ENCODE measurements at regions not wholly inside any gene's neighbourhood (a gene's known extent, or its start where the extent isn't known, plus 50 kb on each side); places are given as distances from the start of the nearest gene placed in this dataset.

DNA sequence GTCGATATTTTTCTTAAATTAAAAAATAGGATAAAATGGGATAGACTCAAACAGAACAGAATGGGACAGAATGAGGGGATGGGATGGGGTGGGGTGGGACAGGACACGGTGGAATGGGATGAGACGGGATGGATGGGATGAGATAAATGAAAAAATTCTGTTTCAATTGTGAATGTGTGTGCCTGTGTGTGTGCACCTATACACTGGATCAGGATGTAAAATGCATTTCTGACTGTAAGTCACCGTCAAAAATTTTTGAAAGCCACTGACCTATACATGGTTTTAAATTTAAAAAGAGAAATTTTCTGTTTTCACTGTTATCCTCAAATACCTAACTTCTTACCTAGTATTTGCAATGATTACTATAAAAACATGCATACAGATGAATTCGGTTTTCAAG, 108.7 kb upstream of the UBE2E2 start (continued):
- TF ChIP-seq, protein P1, sequence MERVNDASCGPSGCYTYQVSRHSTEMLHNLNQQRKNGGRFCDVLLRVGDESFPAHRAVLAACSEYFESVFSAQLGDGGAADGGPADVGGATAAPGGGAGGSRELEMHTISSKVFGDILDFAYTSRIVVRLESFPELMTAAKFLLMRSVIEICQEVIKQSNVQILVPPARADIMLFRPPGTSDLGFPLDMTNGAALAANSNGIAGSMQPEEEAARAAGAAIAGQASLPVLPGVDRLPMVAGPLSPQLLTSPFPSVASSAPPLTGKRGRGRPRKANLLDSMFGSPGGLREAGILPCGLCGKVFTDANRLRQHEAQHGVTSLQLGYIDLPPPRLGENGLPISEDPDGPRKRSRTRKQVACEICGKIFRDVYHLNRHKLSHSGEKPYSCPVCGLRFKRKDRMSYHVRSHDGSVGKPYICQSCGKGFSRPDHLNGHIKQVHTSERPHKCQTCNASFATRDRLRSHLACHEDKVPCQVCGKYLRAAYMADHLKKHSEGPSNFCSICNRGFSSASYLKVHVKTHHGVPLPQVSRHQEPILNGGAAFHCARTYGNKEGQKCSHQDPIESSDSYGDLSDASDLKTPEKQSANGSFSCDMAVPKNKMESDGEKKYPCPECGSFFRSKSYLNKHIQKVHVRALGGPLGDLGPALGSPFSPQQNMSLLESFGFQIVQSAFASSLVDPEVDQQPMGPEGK (tag by site-specific recombination; IDR thresholded peaks at IDR 0.05): no peak
- no peak for TF ChIP-seq ZNF837 (tag by site-specific recombination; IDR thresholded peaks at IDR 0.05)
- TF ChIP-seq, protein P2, sequence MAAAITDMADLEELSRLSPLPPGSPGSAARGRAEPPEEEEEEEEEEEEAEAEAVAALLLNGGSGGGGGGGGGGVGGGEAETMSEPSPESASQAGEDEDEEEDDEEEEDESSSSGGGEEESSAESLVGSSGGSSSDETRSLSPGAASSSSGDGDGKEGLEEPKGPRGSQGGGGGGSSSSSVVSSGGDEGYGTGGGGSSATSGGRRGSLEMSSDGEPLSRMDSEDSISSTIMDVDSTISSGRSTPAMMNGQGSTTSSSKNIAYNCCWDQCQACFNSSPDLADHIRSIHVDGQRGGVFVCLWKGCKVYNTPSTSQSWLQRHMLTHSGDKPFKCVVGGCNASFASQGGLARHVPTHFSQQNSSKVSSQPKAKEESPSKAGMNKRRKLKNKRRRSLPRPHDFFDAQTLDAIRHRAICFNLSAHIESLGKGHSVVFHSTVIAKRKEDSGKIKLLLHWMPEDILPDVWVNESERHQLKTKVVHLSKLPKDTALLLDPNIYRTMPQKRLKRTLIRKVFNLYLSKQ (tag by site-specific recombination; IDR thresholded peaks at IDR 0.05; ENCODE audit: borderline replicate concordance): no peak

DNA sequence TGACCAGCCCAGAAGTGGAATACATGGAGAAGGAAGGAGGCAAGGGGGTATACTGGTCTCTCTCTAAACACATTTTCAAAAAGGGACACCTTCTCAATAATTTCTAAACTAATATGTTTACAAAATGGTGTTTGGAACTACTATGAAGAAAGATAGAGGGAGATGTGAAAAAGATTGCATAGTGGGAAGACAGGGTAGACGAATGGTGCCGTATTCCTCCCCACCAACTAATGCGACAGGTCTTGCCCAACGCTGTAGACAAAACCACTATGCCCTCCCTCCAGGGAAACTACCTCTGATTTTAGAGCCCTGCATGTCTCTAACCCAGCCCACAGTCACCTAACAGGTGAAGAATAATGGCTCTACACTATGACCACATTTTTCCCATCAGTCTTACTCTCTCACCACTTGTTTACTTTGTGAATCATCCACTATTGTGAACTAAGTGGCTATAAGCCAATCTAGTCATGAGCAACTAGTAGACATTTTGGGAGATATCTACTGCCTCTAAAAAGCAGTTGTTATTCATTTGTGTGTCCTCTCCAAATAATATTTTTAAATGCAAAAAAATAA, 108.2 kb upstream of the UBE2E2 start:
- no peaks in the 10 kb centered on the region for H3K36me3 ChIP-seq (ENCODE audit: control insufficient read depth in 2 of 2, insufficient read depth in 1 of 2, low read length in 2 of 2)
- H3K9me3 ChIP-seq (ENCODE audit: control insufficient read depth, insufficient read depth, low read depth, low read length): no peaks in the 10 kb centered on the region
- POLR2A ChIA-PET: no interaction called here
- no peak overlapping the region for H3K4me3 ChIP-seq (ENCODE audit: low read depth, low read length)
- no peaks in the 10 kb centered on the region; the same call in 1 of the 2 replicates for H3K4me1 ChIP-seq (ENCODE audit: control insufficient read depth, insufficient read depth, low read length)
- CTCF ChIA-PET: no interaction called here
- no peak overlapping the region for H3K27ac ChIP-seq (ENCODE audit: extremely low read depth, low read depth, low read length)
- TF ChIP-seq ZNF792 (tag by site-specific recombination; IDR thresholded peaks at IDR 0.05) (no peak), ZNF629 (tag by site-specific recombination; IDR thresholded peaks at IDR 0.05) (peak; percentile 85), BCL11A (tag by site-specific recombination; IDR thresholded peaks at IDR 0.05; ENCODE audit: low read depth) (no peak), ZNF558 (tag by site-specific recombination; IDR thresholded peaks at IDR 0.05) (0 out of 2 replicates have a peak, but pooled peaks have one; percentile 21), SP3 (tag by site-specific recombination; IDR thresholded peaks at IDR 0.05) (peak; percentile 32; the same call in 1 of the 2 replicates), ZNF24 (tag by site-specific recombination; IDR thresholded peaks at IDR 0.05) (peak; percentile 72), ZNF830 (tag by site-specific recombination; IDR thresholded peaks at IDR 0.05; ENCODE audit: low read depth) (no peak), HOXA7 (CRISPR knock-in tag; IDR thresholded peaks at IDR 0.05; ENCODE audit: borderline replicate concordance) (no peak), GLI2 (tag by site-specific recombination; IDR thresholded peaks at IDR 0.05; ENCODE audit: borderline replicate concordance, low read depth) (no peak), ZBTB20 (tag by site-specific recombination; IDR thresholded peaks at IDR 0.05) (0 out of 2 replicates have a peak, but pooled peaks have one; percentile 19), ZXDB (tag by site-specific recombination; IDR thresholded peaks at IDR 0.05) (peak; percentile 31; the same call in 1 of the 2 replicates), ZNF10 (tag by site-specific recombination; IDR thresholded peaks at IDR 0.05) (peak; percentile 97), ZNF394 (tag by site-specific recombination; IDR thresholded peaks at IDR 0.05; ENCODE audit: borderline replicate concordance) (peak; percentile 29; the same call in 1 of the 2 replicates), ZNF433 (tag by site-specific recombination; IDR thresholded peaks at IDR 0.05; ENCODE audit: low read depth) (no peak), ZNF311 (tag by site-specific recombination; IDR thresholded peaks at IDR 0.05; ENCODE audit: borderline replicate concordance) (no peak), ZNF112 (tag by site-specific recombination; IDR thresholded peaks at IDR 0.05) (no peak), ZNF747 (tag by site-specific recombination; IDR thresholded peaks at IDR 0.05) (no peak), ZNF501 (tag by site-specific recombination; IDR thresholded peaks at IDR 0.05) (no peak), ZBTB21 (tag by site-specific recombination; IDR thresholded peaks at IDR 0.05) (peak; percentile 33; the same call in 1 of the 2 replicates)
- TF ChIP-seq, protein P3, sequence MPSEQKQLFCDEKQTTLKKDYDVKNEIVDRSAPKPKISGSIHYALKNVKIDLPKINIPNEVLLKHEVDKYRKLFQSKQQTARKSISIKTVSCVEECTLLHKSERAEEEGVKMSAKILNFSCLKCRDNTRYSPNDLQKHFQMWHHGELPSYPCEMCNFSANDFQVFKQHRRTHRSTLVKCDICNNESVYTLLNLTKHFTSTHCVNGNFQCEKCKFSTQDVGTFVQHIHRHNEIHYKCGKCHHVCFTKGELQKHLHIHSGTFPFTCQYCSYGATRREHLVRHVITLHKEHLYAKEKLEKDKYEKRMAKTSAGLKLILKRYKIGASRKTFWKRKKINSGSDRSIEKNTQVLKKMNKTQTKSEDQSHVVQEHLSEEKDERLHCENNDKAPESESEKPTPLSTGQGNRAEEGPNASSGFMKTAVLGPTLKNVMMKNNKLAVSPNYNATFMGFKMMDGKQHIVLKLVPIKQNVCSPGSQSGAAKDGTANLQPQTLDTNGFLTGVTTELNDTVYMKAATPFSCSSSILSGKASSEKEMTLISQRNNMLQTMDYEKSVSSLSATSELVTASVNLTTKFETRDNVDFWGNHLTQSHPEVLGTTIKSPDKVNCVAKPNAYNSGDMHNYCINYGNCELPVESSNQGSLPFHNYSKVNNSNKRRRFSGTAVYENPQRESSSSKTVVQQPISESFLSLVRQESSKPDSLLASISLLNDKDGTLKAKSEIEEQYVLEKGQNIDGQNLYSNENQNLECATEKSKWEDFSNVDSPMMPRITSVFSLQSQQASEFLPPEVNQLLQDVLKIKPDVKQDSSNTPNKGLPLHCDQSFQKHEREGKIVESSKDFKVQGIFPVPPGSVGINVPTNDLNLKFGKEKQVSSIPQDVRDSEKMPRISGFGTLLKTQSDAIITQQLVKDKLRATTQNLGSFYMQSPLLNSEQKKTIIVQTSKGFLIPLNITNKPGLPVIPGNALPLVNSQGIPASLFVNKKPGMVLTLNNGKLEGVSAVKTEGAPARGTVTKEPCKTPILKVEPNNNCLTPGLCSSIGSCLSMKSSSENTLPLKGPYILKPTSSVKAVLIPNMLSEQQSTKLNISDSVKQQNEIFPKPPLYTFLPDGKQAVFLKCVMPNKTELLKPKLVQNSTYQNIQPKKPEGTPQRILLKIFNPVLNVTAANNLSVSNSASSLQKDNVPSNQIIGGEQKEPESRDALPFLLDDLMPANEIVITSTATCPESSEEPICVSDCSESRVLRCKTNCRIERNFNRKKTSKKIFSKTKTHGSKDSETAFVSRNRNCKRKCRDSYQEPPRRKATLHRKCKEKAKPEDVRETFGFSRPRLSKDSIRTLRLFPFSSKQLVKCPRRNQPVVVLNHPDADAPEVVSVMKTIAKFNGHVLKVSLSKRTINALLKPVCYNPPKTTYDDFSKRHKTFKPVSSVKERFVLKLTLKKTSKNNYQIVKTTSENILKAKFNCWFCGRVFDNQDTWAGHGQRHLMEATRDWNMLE (tag by site-specific recombination; conservative IDR thresholded peaks at IDR 0.05; ENCODE audit: low read depth): peak; percentile 66
- TF ChIP-seq, protein P4, sequence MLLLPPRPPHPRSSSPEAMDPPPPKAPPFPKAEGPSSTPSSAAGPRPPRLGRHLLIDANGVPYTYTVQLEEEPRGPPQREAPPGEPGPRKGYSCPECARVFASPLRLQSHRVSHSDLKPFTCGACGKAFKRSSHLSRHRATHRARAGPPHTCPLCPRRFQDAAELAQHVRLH (tag by site-specific recombination; IDR thresholded peaks at IDR 0.05): no peak
- TF ChIP-seq, protein P5, sequence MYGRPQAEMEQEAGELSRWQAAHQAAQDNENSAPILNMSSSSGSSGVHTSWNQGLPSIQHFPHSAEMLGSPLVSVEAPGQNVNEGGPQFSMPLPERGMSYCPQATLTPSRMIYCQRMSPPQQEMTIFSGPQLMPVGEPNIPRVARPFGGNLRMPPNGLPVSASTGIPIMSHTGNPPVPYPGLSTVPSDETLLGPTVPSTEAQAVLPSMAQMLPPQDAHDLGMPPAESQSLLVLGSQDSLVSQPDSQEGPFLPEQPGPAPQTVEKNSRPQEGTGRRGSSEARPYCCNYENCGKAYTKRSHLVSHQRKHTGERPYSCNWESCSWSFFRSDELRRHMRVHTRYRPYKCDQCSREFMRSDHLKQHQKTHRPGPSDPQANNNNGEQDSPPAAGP (tag by site-specific recombination; IDR thresholded peaks at IDR 0.05): peak; percentile 25; the same call in 1 of the 2 replicates
- TF ChIP-seq, protein P6, sequence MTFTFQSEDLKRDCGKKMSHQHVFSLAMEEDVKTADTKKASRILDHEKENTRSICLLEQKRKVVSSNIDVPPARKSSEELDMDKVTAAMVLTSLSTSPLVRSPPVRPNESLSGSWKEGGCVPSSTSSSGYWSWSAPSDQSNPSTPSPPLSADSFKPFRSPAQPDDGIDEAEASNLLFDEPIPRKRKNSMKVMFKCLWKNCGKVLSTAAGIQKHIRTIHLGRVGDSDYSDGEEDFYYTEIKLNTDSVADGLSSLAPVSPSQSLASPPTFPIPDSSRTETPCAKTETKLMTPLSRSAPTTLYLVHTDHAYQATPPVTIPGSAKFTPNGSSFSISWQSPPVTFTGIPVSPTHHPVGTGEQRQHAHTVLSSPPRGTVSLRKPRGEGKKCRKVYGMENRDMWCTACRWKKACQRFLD (tag by site-specific recombination; IDR thresholded peaks at IDR 0.05): no peak

All from HEK293 (cell line).